Hematopoietic multipotent progenitor cell treated with erythropoietin and hydrocortisone succinate and interleukin-3 and kit ligand, for 8 days (in vitro differentiated cells): ENCODE measurements at regions not wholly inside any gene's neighbourhood (a gene's known extent, or its start where the extent isn't known, plus 50 kb on each side); places are given as distances from the start of the nearest gene placed in this dataset.

Source experiments
- DNase-seq: peaks from one replicate; pipeline ENCODE4 v3.0.0-alpha.2; 2015

DNA sequence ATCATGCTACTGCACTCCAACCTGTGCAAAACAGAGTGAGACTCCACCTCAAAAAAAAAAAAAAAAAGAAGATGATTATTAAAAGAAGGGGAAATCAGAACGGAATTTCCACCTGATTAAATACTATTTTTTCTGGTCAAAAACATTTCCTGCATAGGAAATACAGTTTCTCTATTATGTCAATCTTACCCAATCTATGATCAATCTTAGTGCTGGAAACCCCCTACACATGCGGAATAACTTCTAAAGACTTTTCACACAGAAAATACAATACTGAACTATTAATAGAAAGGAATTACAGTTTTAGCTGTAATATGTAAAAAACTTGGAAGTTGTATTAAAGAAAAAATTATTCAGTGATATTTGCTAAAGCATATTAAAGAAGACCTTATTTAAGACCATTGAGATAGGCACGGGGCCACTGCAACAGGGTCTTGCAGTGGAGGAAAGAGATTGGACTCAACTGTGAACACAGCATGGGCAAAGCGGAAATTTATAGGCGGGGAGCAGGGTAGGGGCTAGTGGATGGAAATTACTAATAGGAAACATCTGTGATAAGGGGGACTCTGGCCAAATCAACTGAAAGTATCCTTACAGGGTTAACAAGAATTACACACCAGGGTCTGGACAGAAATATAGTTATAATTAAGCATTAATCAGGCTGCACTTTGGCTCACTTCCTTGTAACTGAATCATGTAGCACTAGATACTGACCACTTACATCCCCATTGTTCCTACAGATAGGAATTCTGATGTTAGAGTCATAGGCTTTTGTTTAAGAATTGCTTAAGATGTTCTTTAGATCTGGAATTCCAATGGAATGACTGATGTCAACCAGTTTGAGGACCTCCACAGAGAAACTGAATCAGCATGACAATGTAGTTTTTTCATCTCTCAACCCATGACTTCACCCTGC, 411.5 kb upstream of the DDI1 start:
- no peak for DNase-seq

DNA sequence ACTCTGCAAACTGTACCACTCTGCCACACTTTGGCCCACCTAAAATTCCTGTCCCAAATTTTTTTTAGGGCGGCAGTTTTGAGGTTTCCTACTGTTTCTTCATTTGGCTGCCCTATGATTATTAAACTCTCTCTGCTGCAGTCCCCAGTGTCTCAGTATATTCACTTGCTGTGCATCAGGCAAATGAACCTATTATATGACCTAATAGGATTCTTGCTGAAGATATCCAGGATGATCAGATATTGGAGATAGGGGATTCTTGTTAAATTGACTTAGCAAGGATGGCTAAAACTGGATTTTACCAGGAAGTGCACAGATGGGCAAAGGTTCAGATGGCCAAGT, 410.8 kb upstream of the DDI1 start:
- no peak for DNase-seq

DNA sequence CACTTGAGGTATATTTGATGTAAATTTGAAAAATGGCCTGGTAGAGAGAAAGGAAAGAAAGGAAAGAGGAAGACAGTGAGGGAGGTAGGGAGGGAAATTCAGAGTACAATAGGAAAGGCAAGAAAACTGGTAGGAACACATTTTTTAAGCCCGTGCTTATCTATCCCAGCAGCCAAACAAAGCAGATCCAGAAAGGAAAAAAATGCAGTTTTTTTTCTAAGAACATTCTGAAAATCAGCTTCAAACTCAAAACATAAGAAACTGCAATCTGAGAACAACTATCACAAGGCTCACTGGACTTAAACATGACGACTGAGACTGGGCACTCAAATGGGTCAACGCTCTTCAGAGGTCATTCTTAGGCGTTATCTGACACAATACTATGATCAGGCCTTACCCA, 408.3 kb upstream of the DDI1 start:
- DNase-seq, result no peak

DNA sequence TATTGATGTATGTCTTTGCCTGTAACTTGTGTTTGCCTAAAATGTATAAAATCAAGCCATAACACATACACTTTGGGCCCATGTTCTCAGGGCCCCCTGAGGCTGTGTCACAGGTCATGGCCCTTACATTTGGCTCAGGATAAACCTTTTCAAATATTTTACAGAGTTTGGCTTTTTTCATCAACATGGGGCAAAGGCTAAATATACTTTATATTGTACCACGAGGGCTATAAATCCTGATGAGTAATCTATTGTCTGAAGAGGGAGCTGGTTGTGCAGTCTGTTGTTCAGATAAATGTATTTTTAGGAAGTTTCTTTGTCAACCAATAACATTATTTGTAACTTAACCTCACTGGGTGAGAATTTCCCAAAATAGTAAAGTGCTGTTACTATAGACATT, 404.6 kb upstream of the DDI1 start:
- no peak for DNase-seq

DNA sequence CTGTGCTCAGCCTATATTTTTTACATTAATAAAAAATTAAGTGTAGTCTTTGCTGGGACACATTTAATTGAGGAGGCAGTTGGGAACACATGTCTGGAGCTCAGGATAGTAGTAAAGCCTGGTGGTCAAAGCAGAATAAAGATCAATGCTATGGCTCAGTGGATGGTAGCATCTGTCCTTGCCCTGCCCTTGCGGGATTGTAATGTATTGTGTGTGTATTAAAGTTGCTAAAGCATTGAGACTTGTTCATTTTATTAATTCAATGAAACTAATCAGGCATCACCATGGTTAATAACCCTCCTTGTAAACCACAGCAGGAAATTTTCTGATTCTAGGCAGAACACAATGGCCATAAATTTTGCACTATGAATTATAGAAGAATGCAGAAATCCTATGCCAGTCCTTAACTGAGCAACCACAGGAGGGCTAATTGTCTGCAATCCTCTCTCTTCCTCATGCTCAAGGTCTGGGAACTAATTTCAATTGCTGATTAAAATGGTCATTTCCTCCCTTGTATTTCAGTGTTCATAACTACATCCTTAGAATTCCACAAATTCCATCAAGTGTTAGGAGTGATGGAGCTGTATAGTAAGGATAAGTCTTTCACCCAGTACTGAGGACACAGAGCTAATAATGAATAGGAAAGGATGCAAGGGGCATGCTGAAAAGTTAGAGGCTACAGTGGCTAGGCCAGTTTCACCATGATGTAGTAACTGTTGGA, 403.2 kb upstream of the DDI1 start:
- no peak for DNase-seq

DNA sequence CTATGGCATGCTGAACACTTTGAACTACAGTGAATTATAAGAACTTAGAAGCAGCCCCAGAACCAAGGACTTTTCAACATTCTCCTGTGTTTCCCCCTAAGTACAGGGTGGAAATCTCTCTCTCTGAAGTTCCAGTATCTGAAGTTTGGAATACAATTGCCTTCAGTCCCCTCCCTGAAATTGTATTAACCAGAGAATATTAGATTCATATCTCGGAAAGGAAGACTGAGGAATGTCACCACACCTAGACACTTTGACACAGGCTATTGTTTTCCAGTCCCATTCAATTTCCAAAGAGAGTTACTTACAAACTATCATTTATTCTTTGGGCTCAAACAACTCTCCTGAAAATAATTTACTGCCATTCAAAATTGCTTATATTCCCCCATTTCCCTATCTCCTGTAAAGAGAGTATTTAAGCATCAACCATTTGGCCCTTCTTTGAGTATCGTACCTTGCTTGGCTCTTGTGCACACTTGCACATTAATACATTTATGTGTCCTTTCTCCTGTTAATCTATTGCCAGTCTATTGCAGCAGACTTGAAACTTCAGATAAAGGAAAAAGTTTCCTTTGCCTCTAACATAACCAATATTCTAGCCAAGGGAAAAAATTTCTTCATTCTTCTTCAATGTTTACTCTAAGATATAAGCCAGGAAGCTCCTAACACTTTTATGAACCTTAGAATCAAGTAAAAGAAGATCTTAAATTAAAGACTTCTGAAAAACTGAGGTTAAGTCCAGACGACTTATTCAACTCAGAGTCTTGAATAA, 402.4 kb upstream of the DDI1 start:
- no peak for DNase-seq

DNA sequence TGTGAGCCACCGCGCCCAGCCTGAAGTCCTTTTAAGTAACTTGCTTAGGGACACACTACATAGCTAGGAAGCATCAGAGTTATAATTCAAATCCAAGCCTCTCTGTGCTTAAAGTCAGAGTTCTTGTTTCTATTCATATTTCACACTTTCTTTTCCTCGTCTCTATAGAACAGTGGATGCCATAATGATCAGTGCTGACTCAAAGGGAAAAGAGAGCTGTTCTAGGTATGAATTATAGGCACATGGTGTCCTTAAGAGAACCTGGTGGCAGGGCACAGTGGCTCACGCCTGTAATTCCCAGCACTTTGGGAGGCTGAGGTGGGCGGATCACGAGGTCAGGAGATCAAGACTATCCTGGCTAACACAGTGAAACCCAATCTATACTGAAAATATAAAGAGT, 400.2 kb upstream of the DDI1 start:
- DNase-seq, result no peak

DNA sequence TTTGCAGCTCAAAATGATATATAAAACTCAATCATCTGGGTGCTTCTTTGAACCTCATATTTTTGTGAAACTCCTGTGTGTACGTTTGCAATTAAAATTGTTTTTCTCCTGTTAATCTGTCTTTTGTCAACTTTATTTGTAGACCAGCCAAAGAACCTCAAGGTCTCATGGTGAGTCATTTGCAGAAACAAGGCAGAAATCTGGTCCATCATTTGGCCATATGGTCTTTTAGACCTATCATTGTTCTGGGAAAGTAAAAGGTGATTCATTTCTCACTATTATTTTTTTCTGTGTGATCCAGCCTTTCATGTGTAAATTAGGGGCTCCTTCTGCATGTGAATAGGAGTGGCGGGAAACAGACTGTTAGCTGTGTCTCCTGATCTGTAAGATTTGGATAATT, 399.1 kb upstream of the DDI1 start:
- DNase-seq, result no peak

DNA sequence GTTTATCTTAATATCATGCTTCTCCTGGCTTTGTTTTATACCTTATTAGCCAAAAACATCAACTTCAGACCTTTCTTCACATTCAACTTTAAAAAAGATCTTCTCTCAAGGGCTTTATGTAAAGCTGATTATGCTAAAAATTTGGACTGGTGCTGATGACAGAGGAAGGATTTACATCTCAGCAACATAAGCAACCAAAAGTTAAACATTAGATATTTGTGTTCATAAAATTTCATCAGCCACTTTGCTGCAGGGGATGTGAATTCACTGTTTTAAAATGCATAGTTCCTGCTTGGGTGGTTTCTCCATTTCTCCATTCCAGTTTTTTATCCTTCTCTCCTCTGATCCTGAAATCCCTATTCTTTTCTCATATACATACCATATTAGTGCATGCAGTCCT, 398.6 kb upstream of the DDI1 start:
- no peak for DNase-seq

DNA sequence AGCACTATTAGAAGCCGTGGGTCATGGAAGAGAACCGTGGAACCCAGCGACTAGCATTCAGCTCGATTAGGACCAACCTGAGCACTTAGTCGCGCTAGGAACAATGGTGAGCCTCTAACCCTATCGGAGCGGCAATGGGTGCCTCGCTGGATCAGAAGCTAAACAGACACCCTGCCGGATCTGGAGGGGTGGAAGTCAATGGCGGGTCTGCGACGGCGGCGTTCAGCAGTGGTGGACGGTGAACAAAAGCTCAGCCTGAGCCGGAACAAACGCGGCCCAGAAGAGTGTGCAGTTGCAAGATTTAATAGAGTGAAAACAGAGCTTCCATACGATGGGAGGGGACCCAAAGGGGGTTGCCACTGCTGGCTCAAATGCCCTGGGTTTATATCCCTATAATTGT, 391.8 kb upstream of the DDI1 start:
- no peak for DNase-seq

DNA sequence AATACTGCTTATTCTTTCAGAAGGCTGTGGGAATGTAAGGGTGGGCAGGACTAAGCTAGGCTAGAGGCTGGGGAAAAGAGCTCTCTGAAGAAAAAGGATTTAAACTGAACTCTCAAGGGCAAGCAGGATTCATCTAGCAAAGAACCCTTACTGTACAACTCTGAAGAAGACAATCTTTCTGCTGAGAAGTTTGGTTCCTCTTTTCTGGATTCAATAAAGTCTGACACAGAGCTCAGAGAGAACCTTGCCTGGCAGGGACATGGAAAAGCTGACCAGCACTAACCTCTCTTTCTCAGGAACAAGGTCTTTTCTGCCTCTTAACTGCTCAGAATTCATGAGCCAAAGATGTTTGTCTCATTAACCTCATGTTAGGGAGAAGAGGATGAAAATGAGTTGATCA, 388.4 kb upstream of the DDI1 start:
- DNase-seq, result no peak

DNA sequence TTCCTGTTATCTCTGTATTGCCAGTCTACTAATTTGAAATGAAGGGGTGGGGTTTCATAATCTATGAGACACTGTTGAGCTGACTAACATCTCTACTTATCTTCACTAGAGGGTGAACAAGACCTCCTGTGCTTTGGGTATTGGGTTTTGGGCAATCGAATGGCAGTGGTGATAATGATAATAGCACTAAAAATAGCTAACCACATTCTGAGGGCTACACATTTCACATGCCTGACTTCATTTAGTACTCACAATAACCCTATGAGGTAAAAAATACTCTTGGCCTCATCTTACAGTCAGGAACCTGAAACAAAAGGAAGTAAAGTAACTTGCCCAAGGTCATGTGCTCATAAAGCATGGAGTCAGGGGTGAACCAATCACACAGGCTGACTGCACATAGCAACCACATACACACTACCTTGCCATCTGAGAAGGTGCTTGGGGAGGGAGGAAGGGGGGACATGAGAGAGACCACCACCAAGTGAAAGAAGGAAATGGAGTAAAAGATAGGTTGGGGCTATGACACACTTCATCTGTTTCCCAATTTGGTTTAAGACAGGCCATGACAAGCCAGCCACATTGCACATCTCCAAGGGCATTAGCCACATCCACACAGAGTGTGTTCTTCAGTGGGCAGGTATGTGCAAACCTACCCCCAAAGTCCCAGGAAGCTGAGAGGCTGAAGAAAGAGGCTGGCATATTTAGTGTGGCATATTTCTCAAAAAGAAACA, 387.6 kb upstream of the DDI1 start:
- DNase-seq, result peak; percentile 52

DNA sequence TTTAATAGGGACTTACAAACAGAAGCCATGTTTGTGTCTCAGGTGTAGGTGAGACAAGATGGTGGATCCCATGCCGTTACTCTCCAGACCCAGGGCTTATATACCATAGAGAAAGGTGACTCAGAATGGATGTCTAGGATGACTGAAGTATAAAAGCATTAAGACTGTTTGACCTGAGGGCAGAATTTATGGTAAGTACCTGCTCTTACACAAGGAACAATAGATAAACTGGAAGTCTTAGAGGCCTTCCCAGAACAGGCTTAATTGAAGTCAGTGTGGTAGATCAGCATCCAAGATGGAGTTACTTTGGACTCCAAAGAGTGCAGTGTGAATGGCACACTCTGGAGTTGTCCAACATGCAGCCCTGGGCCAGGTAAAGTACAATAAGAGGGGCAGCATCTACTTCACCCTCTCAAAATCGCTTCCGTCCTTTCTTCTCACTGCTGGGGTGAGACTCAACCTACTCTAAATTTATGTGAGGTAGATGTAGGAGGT, 387.0 kb upstream of the DDI1 start:
- DNase-seq, result no peak

DNA sequence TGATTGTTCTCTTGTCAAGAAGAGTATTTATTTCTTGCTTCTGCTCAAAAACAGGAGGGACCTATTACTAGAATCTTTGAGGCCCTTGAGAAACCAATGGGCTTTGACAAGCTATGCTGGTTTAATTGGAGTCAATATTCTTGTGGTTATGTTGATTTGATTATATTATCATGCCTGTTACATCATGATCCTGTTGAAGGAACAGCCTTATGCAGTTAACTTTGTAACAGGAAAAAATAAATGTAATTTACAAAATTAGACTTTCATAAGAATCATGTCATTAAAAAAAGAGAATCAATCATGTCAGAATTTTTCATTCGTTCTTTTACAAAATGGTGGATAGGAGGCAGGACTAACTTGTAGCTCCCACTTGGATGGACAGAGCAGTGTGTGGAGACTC, 386.1 kb upstream of the DDI1 start:
- no peak for DNase-seq

DNA sequence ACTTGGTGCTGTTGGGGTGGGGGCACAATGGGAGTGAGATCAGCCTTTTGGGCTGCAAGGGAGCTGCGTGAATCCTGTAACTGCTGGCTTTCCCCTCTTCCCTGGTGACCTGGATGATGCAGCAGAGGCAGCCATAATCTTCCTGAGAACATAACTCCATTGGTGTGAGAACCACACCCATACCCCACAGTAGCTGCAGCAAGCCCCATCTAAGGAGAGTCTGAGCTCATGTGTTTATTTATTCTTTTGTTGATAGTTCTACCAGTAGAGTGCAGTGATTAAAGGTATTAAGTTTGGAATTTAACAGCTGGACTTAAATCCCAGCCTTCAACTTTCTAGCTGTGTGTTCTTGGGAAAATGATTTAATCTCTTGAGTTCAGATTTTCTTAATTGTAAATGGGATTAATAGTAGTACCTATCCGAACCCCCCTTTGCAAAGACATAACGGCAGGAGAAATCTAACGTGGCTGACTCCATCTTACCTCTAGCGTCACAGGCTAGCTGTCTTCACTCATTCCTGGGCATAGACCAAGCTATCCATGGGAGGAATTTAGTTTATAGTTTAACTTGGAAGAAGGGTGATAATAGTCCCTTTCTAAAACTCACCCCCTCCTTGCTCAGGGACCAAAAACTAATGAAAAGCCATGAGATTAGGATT, 385.0 kb upstream of the DDI1 start:
- DNase-seq, result no peak

DNA sequence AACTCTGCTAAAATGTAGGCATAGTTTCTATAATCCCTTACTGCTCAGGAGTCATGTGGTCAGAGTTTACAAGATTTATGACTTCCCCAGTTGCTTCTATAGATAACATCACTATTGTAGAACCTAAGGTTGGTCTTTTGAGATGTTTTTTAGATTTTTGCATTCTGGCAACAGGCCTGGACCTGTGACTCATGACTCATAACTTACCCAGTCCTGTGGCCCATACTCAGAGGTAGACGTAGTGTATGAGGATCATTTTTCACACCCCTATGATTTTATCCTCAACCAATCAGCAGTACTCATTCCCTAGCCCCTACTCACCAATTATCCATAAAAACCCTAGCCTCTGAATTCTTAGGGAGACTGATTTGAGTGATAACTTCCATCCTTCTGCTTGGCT, 384.4 kb upstream of the DDI1 start:
- no peak for DNase-seq

DNA sequence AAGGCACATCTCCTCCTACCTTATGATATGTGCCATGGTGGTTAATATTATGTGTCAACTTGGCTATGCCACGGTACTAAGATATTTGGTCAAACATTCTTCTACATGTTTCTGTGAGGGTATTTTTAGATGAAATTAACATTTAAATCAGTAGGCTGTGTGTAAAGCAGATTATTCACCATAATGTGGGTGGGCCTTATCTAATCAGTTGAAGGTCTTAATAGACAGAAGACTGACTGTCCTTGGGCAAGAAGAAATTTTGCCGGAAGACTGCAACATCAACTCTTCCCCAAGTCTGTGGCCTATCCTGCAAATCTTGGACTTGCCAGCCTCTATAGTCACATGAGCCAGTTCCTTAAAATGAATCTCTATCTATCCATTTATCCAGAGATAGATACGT, 380.1 kb upstream of the DDI1 start:
- DNase-seq, result no peak

DNA sequence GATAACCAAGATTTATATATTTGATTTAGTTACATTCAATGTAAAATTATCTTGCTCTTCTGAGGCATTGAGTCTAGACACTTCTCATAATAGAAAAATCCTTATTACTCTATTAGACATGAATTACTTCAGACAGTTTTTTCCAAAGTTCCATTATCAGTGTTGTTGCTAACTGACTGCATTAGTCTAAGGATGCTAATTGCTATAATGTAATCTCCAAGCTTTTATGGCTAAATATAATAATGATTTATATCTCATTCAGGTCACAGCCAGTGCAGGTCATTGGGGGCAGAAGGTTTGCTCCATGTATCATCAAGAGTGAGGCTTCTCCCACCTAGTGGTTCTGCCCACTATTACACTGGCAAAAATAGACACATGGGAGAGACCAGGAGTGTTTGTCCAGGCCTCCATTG, 377.2 kb upstream of the DDI1 start:
- DNase-seq, result no peak

DNA sequence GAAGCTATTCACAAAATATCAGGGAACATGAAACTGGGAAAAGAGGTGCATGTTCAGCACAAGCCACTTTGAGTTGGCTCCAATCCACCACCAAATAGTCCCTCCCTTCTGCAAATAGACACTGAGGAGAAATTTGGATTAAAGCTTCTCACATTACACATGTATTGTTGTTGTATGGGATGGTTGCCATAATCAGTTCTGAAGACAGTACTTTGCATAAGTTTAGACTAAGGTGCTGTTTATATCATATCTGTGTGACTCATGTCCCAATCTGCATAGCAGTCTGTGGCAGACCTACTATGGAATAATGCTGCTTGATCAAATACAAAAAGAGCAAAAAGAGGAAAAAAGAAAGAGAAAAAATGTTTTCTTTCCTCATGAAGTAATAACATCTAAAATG, 376.7 kb upstream of the DDI1 start:
- DNase-seq, result no peak

DNA sequence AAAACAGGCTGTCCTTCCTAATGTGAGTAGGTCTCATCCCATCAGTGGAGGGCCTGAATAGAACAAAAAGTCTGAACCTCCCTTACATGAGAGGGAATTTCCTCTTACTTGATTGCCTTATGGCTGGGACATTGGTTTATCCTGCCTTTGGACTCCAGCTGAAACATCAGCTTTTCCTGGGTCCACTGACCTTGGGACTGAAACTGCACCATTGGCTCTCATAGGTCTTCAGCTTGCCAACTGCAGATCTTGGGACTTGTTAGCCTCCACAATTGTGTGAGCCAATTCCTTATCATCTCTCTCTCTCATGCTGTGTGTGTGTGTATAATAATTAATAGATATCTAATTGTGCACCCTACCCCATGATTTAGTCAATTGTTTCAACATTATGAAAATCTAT, 375.3 kb upstream of the DDI1 start:
- no peak for DNase-seq

DNA sequence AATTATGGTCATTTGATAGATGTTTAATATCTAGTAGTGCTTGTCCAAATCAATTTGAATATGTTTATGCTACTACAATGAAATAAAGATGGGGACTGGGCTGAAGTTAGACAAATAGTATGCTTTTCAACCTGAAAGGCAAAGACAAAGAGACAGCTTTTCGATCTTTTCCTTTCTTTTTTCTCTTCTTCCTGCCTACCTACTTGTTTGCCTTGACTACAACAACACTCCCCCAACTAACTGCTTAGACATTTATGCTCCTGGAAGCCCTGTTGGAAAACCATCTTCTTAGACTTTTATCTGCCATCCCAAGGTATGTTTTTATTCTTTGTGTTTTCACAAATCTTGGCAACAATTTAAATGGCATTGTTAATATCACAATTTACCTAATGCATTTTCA, 374.4 kb upstream of the DDI1 start:
- DNase-seq, result no peak

DNA sequence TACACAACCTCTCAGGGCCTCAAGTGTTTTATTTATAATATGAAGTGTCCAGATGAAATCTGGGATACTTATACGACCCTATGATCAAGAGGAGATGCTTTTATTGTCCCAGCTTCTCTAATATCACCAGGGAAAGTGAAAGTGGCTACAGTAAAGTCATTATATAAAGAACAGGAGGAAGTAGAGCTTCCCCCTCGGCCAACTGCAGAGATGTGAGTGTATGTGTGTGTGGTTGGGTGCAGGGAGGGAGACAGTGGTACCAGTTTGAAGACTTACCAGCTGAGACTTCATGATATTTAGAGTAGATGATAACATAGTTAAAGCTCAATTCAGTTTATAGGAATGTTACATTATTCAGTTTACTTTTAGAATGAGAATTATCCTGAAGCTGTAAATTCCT, 373.6 kb upstream of the DDI1 start:
- no peak for DNase-seq
